ENCODE measurements at regions not wholly inside any gene's neighbourhood (a gene's known extent, or its start where the extent isn't known, plus 50 kb on each side); places are given as distances from the start of the nearest gene placed in this dataset.

GRCh38 chr13:72657379-72657778 lies 70.0 kb downstream of the MZT1 start:
- no peak for TF ChIP-seq EZH2 (IDR thresholded peaks at IDR 0.05; ENCODE audit: borderline replicate concordance, low read depth, low read length, poor library complexity, severe bottlenecking)
- no peak for TF ChIP-seq CTCF (conservative IDR thresholded peaks at IDR 0.05; ENCODE audit: low read depth, low read length)
- ChIA-PET CTCF (no interaction called here), POLR2A (ENCODE audit: low non-redundant PET) (no interaction called here)
- Histone ChIP-seq H3K36me3 (ENCODE audit: insufficient read depth, low read length, poor library complexity, severe bottlenecking) (no peaks in the 10 kb centered on the region), H3K27ac (ENCODE audit: low read depth, low read length, poor library complexity, severe bottlenecking) (no peak overlapping the region), H3K4me3 (ENCODE audit: low read depth, low read length, poor library complexity, severe bottlenecking) (no peak overlapping the region), H3K4me1 (ENCODE audit: insufficient read depth, low read length, poor library complexity, severe bottlenecking) (no peaks in the 10 kb centered on the region), H3K27me3 (replicated peaks; ENCODE audit: insufficient read depth, low read depth, low read length, poor library complexity) (peaks cover 38% of the 10 kb centered on the region), H3K9me3 (ENCODE audit: low read depth, low read length, poor library complexity, severe bottlenecking) (no peaks in the 10 kb centered on the region)
- intact Hi-C loops (cut with micrococcal nuclease; ENCODE audit: unreplicated experiment): no loop called here
- no TSS peak for BruUV-seq (replicated peaks)
- DNase-seq (ENCODE audit: low spot score): no peak

- intact Hi-C loops (cut with micrococcal nuclease; ENCODE audit: unreplicated experiment): no loop called here
- H3K36me3 ChIP-seq (ENCODE audit: insufficient read depth, low read length, poor library complexity, severe bottlenecking): no peaks in the 10 kb centered on the region
- H3K9me3 ChIP-seq (ENCODE audit: low read depth, low read length, poor library complexity, severe bottlenecking): no peaks in the 10 kb centered on the region
- no peak for DNase-seq (ENCODE audit: low spot score)
- no TSS peak for BruUV-seq (replicated peaks)
- no peak for TF ChIP-seq EZH2 (IDR thresholded peaks at IDR 0.05; ENCODE audit: borderline replicate concordance, low read depth, low read length, poor library complexity, severe bottlenecking)
- no peak overlapping the region for H3K4me3 ChIP-seq (ENCODE audit: low read depth, low read length, poor library complexity, severe bottlenecking)
- ChIA-PET CTCF (interaction anchor here (0.8 kb wide), 1 partner anchor 12 kb away, joined by 3 read pairs; no protein-coding TSS in a partner anchor), POLR2A (ENCODE audit: low non-redundant PET) (no interaction called here)
- H3K27me3 ChIP-seq (replicated peaks; ENCODE audit: insufficient read depth, low read depth, low read length, poor library complexity): peaks cover 38% of the 10 kb centered on the region
- no peaks in the 10 kb centered on the region for H3K4me1 ChIP-seq (ENCODE audit: insufficient read depth, low read length, poor library complexity, severe bottlenecking)
- no peak overlapping the region for H3K27ac ChIP-seq (ENCODE audit: low read depth, low read length, poor library complexity, severe bottlenecking)
These were observed 71.1 kb downstream of the MZT1 start for GRCh38 chr13:72656357-72656756.

GRCh38 chr13:72653506-72653905 lies 73.9 kb downstream of the MZT1 start:
- no peaks in the 10 kb centered on the region for H3K36me3 ChIP-seq (ENCODE audit: insufficient read depth, low read length, poor library complexity, severe bottlenecking)
- ChIA-PET CTCF (no interaction called here), POLR2A (ENCODE audit: low non-redundant PET) (interaction anchor here (0.7 kb wide), 1 partner anchor 131 kb away, joined by 24 read pairs; no protein-coding TSS in a partner anchor)
- H3K27ac ChIP-seq (ENCODE audit: low read depth, low read length, poor library complexity, severe bottlenecking): no peak overlapping the region
- DNase-seq (ENCODE audit: low spot score): no peak
- H3K27me3 ChIP-seq (replicated peaks; ENCODE audit: insufficient read depth, low read depth, low read length, poor library complexity): peaks cover 46% of the 10 kb centered on the region
- TF ChIP-seq CTCF (conservative IDR thresholded peaks at IDR 0.05; ENCODE audit: low read depth, low read length): no peak
- TF ChIP-seq EZH2 (IDR thresholded peaks at IDR 0.05; ENCODE audit: borderline replicate concordance, low read depth, low read length, poor library complexity, severe bottlenecking): no peak
- no TSS peak for BruUV-seq (replicated peaks)
- no peak overlapping the region for H3K4me3 ChIP-seq (ENCODE audit: low read depth, low read length, poor library complexity, severe bottlenecking)
- H3K9me3 ChIP-seq (ENCODE audit: low read depth, low read length, poor library complexity, severe bottlenecking): no peaks in the 10 kb centered on the region
- intact Hi-C loops (cut with micrococcal nuclease; ENCODE audit: unreplicated experiment): no loop called here
- H3K4me1 ChIP-seq (ENCODE audit: insufficient read depth, low read length, poor library complexity, severe bottlenecking): no peaks in the 10 kb centered on the region

- ChIA-PET CTCF (no interaction called here), POLR2A (ENCODE audit: low non-redundant PET) (no interaction called here)
- Histone ChIP-seq H3K9me3 (ENCODE audit: low read depth, low read length, poor library complexity, severe bottlenecking) (no peaks in the 10 kb centered on the region), H3K27ac (ENCODE audit: low read depth, low read length, poor library complexity, severe bottlenecking) (no peak overlapping the region), H3K36me3 (ENCODE audit: insufficient read depth, low read length, poor library complexity, severe bottlenecking) (no peaks in the 10 kb centered on the region), H3K4me1 (ENCODE audit: insufficient read depth, low read length, poor library complexity, severe bottlenecking) (no peaks in the 10 kb centered on the region), H3K27me3 (replicated peaks; ENCODE audit: insufficient read depth, low read depth, low read length, poor library complexity) (peaks cover 53% of the 10 kb centered on the region), H3K4me3 (ENCODE audit: low read depth, low read length, poor library complexity, severe bottlenecking) (no peak overlapping the region)
- no peak for DNase-seq (ENCODE audit: low spot score)
- no peak for TF ChIP-seq EZH2 (IDR thresholded peaks at IDR 0.05; ENCODE audit: borderline replicate concordance, low read depth, low read length, poor library complexity, severe bottlenecking)
- no peak for TF ChIP-seq CTCF (conservative IDR thresholded peaks at IDR 0.05; ENCODE audit: low read depth, low read length)
- no TSS peak for BruUV-seq (replicated peaks)
- intact Hi-C loops (cut with micrococcal nuclease; ENCODE audit: unreplicated experiment): no loop called here
These were observed 74.7 kb downstream of the MZT1 start for GRCh38 chr13:72652681-72653080.
